GM19240 (cell line): ENCODE measurements at regions not wholly inside any gene's neighbourhood (a gene's known extent, or its start where the extent isn't known, plus 50 kb on each side); places are given as distances from the start of the nearest gene placed in this dataset.

Experiments
- DNase-seq: peaks from one replicate; pipeline ENCODE4 v3.0.0; 2011; ENCODE audit warnings: low spot score; ENCODE audit not compliant: insufficient read length

DNA sequence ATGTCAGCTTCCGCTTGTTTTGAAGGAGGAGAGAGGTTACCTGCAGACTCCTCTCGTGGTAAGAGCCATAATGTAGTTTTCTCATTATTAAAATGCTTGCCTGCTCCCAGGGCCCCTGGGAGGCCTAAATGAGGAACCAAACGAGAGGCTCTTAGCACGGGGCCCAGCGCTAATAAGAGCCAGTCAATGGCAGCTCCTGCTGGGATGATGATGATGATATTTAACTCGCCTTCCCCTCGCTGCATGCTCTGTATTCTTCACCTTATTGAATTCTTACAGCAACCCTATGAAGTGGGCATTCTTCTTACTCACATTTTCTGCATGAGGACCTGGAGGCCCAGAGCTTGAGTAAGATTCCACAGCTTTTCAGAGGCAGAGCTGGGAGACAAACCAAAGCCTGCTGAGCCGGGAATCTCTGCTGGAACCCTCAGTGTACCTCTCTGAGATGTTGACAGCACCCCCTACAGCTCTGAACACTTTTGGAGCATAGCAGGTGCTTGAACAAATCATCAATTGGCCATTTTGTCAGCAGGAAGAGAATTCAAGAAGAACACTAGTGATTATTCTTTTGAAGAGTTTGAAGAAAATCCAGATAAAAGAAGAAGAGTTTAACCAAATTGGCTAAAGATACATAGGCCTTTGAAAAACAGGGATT lies 93.1 kb upstream of the HABP2 start:
- no peak for DNase-seq

- no peak for DNase-seq
Measured at GRCh38 chr10:113463083-113463482, 89.8 kb upstream of the HABP2 start.

GRCh38 chr10:113463777-113464176 lies 89.1 kb upstream of the HABP2 start:
- DNase-seq: no peak

- no peak for DNase-seq
Measured at GRCh38 chr10:113469796-113470195, 83.1 kb upstream of the HABP2 start.

GRCh38 chr10:113470372-113471240 lies 82.2 kb upstream of the HABP2 start:
- no peak for DNase-seq

DNA sequence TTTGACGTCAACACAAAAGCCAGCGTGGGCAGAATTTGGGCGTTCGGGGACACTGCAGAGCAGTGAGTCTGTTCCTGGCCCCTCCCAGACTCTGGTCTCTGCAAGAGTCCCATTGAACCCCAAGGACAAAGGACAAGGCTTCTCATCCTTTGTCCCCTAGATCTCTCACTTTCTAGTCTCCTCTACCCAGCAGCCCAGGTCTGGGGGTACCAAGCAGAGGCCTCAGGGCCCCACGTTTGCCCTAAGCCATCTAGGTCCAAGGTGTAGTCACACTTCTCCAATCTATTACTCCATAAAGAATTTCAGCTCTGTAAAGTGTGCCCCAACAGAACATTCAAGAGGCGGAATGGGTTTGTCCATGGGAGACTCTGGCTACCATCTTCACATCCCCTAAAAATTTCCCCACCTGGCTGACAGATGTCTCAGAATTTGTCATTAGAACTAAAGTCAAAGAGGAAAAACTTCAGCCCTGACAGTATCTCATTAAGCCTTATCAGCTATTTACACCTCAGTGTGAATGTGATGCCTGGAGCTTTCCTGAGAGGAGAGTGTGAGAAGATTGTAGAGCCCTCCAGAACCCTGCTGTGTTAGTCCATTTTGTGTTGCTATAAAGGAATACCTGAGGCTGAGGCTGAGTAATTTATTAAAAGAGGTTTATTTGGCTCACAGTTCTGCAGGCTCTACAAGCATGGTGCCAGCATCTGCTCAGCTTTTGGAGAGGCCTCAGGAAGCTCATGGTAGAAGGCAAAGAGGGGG lies 81.4 kb upstream of the HABP2 start:
- DNase-seq: no peak

GRCh38 chr10:113473011-113473410 lies 79.8 kb upstream of the HABP2 start:
- no peak for DNase-seq

GRCh38 chr10:113473851-113474250 lies 79.0 kb upstream of the HABP2 start:
- no peak for DNase-seq

- DNase-seq: no peak
Measured at GRCh38 chr10:113474752-113475151, 78.1 kb upstream of the HABP2 start.

GRCh38 chr10:113475381-113475807 lies 77.5 kb upstream of the HABP2 start:
- no peak for DNase-seq

DNA sequence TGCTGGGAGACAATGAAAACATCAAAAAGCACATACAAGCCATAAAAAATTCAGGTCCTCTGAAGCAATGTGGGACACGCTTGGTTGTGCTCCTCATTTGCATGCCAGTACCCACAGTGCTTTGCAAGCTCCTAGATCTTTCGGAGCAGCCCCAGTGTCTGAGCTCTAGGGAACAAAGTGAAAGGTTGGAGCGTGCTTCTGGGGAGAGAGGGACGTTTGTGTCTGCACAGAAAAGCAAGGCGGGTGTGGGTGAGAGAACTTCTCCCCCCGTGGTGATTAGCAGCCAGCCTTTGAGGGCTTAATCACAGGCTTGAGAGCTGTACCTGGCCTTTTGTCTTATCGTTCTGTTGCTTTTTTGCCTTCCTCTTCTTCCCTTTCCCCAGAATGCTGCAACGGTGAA lies 76.7 kb upstream of the HABP2 start:
- DNase-seq: no peak

- no peak for DNase-seq
Measured at GRCh38 chr10:113476673-113477072, 76.2 kb upstream of the HABP2 start.

DNA sequence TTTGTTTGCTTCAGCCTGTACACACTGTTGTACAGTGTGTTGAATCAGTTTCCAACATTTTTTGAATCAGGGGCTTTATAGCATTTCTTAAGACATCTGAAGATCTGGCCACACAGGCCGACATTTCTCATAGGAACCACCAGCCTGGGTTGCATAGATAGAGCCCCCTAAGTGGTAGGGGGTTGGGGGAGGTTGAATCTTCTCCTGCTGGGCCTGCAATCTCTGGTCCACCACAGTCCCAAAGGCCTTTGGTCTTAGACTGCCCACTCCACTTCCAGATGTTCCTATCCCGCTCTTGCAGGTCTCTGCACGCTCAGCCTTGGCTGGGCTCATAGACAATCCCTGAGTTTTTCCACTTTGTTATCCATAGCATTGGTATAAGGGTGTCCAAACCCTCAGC lies 75.4 kb upstream of the HABP2 start:
- no peak for DNase-seq

DNA sequence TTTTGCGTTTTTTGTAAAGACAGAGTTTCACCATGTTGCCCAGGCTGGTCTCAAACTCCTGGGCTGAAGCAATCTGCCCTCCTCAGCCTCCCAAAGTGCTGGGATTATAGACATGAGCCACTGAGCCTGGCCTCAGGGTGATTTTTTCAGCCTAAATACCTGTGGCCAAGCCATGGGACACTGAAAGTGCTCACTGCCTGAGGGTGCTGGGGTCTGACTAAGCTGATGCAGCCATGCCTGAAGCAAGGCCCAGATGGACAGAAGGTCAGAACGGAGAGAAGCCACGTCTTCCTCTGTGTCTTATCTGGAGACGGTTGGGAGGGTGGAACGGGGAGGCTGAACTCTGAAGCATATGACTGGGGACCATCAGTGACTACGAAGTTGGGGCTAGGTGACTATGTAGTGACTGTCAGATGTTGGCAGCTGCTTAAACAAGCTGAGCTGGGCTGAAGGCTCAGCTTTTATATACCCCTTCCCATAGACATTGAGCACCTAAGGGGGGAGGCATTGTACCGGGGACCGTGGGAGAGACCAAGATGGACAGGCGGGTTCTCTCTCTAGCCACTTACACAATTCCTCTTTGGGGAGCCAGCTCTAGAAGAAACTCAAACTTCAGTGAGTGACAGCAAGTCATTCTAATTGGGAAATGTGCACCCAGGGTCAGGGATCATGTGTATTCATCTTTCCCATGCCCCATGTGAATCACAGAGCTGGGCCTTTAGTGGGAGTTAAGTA lies 73.3 kb upstream of the HABP2 start:
- DNase-seq: no peak

DNA sequence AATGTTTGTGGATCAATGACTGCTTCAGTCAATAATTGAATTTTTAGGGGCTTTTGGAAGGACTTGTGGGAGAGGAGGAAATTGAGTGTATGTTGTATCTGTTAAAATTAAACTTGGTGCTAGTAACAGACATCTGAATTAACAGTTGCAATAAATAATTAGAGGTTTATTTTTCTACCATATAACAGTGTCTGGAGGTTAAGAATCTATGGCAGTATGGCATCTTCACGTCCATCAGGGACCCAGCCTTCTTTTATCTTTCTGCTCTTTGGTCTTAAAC lies 72.8 kb upstream of the HABP2 start:
- DNase-seq: no peak

DNA sequence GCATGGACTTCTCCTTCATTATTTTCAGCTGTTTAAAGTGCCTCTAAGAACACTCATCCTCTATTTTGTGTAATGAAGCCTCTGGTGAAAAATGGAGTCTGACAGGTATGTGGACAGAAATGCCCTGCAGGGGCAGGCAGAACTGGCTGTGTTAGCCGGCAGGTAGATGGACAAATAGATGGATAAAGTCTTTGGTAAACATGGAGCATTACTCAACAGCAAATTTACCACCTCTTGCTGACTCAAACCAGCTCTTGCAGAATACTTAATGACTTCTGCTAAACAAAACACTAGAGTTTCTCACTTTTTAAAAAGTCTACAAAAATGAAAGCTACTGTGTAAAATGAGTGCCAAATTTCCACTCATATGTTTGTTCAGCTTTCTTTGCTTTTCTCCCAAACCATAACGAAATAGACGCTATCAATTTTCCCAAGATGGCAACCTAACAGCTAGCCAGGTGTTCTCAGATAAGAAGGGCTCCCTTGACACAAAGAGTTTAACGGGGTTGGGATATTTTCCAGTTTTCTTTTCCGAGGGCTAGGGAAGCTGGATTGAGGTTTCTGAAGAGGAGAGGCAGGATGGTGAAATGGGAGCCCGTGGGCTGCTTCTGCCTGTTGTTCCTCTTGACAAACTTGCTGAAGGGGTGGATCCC lies 71.9 kb upstream of the HABP2 start:
- DNase-seq: no peak

DNA sequence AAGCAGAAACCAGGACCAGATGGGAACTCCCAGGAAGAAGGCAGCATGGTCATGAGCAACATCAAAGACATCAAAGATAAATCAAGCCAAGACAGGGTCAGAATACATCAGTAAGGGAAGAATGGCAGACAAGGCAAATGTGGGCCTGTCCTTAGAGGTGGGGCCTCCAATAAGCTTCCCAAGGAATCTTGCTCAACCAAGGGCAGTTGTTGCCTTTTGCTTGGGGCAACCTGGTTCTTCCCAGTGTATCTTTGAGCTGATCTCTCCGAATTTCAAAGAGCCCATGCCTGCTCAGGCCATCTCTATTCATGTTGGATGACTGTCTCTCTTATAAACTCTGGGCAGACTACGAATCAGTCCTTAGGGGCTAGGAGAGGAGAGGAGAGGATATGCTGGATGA lies 68.4 kb upstream of the HABP2 start:
- DNase-seq: no peak

DNA sequence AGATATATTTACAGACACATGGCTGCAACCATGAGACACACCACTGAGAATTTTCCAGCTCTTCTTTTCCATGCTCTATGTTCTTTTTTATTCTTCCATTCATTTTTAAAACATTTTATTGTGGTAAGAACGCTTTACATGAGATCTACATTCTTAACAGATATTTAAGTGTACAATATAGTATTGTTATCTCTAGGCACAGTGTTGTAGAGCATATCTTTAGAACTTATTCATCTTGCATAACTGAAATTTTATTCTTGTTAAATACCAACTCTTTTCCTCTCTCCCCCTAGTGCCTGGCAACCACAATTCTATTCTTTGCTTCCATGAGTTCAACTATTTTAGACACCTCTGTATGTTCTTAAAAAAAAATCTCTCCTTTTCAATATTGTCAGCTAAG lies 67.1 kb upstream of the HABP2 start:
- no peak for DNase-seq

GRCh38 chr10:113486531-113486930 lies 66.3 kb upstream of the HABP2 start:
- no peak for DNase-seq

GRCh38 chr10:113487154-113487553 lies 65.7 kb upstream of the HABP2 start:
- DNase-seq: no peak

GRCh38 chr10:113488186-113488585 lies 64.7 kb upstream of the HABP2 start:
- no peak for DNase-seq
